ENCODE measurements at regions not wholly inside any gene's neighbourhood (a gene's known extent, or its start where the extent isn't known, plus 50 kb on each side); places are given as distances from the start of the nearest gene placed in this dataset.

DNA sequence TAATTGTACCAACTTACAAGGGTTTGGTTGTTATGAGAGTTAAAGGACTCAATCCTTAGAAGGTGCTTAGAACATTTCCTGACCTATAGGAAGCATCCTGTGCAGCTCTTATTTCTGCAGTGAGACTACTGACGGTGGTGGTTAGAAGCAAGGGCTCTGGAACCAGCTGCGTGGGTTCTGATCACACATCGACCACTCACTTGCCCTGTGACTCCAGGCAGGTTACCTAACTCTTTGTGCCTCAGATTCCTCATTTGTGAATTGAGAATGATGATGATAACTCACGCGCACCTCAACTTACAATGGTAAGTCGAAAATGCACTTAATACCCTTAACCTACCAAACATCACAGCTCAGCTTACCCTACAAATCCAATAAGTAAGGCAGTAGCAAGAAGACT, 80.7 kb upstream of the SPATA12 start:
- TF ChIP-seq, protein P1, sequence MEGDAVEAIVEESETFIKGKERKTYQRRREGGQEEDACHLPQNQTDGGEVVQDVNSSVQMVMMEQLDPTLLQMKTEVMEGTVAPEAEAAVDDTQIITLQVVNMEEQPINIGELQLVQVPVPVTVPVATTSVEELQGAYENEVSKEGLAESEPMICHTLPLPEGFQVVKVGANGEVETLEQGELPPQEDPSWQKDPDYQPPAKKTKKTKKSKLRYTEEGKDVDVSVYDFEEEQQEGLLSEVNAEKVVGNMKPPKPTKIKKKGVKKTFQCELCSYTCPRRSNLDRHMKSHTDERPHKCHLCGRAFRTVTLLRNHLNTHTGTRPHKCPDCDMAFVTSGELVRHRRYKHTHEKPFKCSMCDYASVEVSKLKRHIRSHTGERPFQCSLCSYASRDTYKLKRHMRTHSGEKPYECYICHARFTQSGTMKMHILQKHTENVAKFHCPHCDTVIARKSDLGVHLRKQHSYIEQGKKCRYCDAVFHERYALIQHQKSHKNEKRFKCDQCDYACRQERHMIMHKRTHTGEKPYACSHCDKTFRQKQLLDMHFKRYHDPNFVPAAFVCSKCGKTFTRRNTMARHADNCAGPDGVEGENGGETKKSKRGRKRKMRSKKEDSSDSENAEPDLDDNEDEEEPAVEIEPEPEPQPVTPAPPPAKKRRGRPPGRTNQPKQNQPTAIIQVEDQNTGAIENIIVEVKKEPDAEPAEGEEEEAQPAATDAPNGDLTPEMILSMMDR (IDR thresholded peaks at IDR 0.05 in 8 of 11, conservative IDR thresholded peaks at IDR 0.05 in 3 of 11): no peak
- no peak for TF ChIP-seq POLR2AphosphoS5 (IDR thresholded peaks at IDR 0.05)

All from spleen (tissue), 7 donors.